Kidney (tissue), 13 donors: ENCODE measurements at regions not wholly inside any gene's neighbourhood (a gene's known extent, or its start where the extent isn't known, plus 50 kb on each side); places are given as distances from the start of the nearest gene placed in this dataset.

Experiments
- DNase-seq, 5 donors: peaks; one replicate each; pipeline ENCODE4 v3.0.0-alpha.2; 2013 to 2020
- FAIRE-seq: peaks from 2 replicates; lab custom pipeline; 2012; peaks lifted over from hg19 to GRCh38; lab: Jason Lieb, UNC
- H3K27ac ChIP-seq, 2 donors: one replicate each; pipeline ENCODE4 v1.7.0; 2013; ENCODE audit warnings: low read depth in 2 of 2, low read length in 2 of 2, inconsistent platforms in 1 of 2
- H3K27me3 ChIP-seq: one replicate; pipeline ENCODE4 v1.7.1; 2013; ENCODE audit warnings: low read length, inconsistent platforms; ENCODE audit not compliant: control insufficient read depth, insufficient read depth
- H3K36me3 ChIP-seq, 3 donors: one replicate each; pipeline versions ENCODE4 v1.7.0 to v1.7.1; 2013; ENCODE audit warnings: low read length in 3 of 3, control low read depth in 1 of 3, inconsistent platforms in 1 of 3; ENCODE audit not compliant: insufficient read depth in 3 of 3, control insufficient read depth in 2 of 3
- H3K4me1 ChIP-seq, 3 donors: one replicate each; pipeline versions ENCODE4 v1.7.0 to v1.7.1; 2013; ENCODE audit warnings: low read length in 3 of 3, inconsistent platforms in 1 of 3, low read depth in 1 of 3; ENCODE audit not compliant: control insufficient read depth in 2 of 3, insufficient read depth in 2 of 3
- H3K4me3 ChIP-seq, 3 donors: one replicate each; pipeline versions ENCODE4 v1.7.0 to v1.8.1; 2013; ENCODE audit warnings: low read length in 3 of 3, control low read depth in 1 of 3, inconsistent platforms in 1 of 3
- H3K9ac ChIP-seq, 3 donors: one replicate each; pipeline versions ENCODE4 v1.7.0 to v1.7.1; 2013; ENCODE audit warnings: low read length in 3 of 3, control low read depth in 1 of 3, inconsistent platforms in 1 of 3
- H3K9me3 ChIP-seq, 3 donors: one replicate each; pipeline versions ENCODE4 v1.7.0 to v1.7.1; 2013; ENCODE audit warnings: low read length in 3 of 3, control low read depth in 1 of 3, inconsistent platforms in 1 of 3; ENCODE audit not compliant: control insufficient read depth in 2 of 3, insufficient read depth in 1 of 3
- CTCF ChIP-seq: IDR thresholded peaks from 3 replicates; pipeline ENCODE4 v1.5.1; 2012; ENCODE audit warnings: mild to moderate bottlenecking, moderate library complexity, borderline replicate concordance; ENCODE audit not compliant: insufficient read depth; ENCODE audit errors: extremely low read depth
- intact Hi-C: fragments of 100-400 bp; cut with DNase I; formaldehyde crosslinking; loops from one replicate; pipeline ENCODE4 v1.11.1; 2022
- donor health status: control.
- donor health status: control.
- donor health status: control.
- donor health status: control.
- donor health status: control.
- donor health status: DM: yes; HTN: yes; CAD: no.
- donor health status: Normal renal cell carcinoma (clear cell type).

- DNase-seq (no peak), FAIRE-seq (no peak)
- intact Hi-C loops, result no loop called here
Observed at GRCh38 chrX:55813150-55813549, 95.6 kb downstream of the RRAGB start.

DNA sequence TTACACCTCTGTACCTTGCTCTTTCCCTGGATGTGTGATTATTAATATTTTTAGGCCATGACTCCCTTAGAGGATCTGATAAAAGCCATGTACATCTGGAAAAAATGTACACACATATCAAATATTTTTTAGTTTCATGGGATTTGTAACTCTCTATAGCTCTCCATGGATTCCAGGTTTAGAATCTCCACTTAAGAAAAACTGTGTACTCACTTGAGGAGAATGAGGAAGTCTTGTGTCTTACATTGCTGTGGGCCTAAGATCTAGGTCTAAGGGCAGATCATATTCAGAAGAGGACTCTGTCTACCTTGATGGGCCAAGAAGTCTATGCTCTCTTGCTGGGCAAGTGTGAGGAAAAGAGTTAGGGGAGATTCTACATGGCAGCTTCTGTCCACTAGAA, 98.0 kb downstream of the RRAGB start:
- Histone ChIP-seq H3K9me3 (no peaks in the 10 kb centered on the region), H3K9ac (no peak overlapping the region), H3K4me3 (no peak overlapping the region), H3K36me3 (no peaks in the 10 kb centered on the region), H3K4me1 (no peaks in the 10 kb centered on the region), H3K27ac (no peak overlapping the region), H3K27me3 (no peaks in the 10 kb centered on the region)
- no peak for TF ChIP-seq CTCF
- FAIRE-seq, result no peak
- DNase-seq, result no peak
- intact Hi-C loops, result no loop called here

More at GRCh38 chrX:55813150-55813549, 95.6 kb downstream of the RRAGB start:
- Histone ChIP-seq H3K4me1 (no peaks in the 10 kb centered on the region), H3K27ac (no peak overlapping the region), H3K9ac (no peak overlapping the region), H3K27me3 (no peaks in the 10 kb centered on the region), H3K9me3 (no peaks in the 10 kb centered on the region), H3K36me3 (no peaks in the 10 kb centered on the region), H3K4me3 (no peak overlapping the region)
- TF ChIP-seq CTCF, result no peak

GRCh38 chrX:55816023-55816422, 98.5 kb downstream of the RRAGB start:
- FAIRE-seq (no peak), DNase-seq (no peak)
- Histone ChIP-seq H3K27me3 (no peaks in the 10 kb centered on the region), H3K27ac (no peak overlapping the region), H3K9ac (no peak overlapping the region), H3K4me3 (no peak overlapping the region), H3K4me1 (no peaks in the 10 kb centered on the region), H3K9me3 (no peaks in the 10 kb centered on the region), H3K36me3 (no peaks in the 10 kb centered on the region)
- intact Hi-C loops, result no loop called here
- no peak for TF ChIP-seq CTCF
